Activated naive CD8-positive, alpha-beta T cell treated with anti-CD3 and anti-CD28 coated beads, Interleukin-2, amount 10 ng/mL, durations not matched to agents 7 days and 5 days (primary cell): ENCODE measurements at regions not wholly inside any gene's neighbourhood (a gene's known extent, or its start where the extent isn't known, plus 50 kb on each side); places are given as distances from the start of the nearest gene placed in this dataset.
A peak's percentile ranks its signal among the peaks of the same experiment; 100 is the strongest.

Experiments
- ATAC-seq: fragments of 150-1000 bp; cut with Tn5 transposase; one replicate; pipeline ENCODE4 v1.10.0; 2021; ENCODE audit warnings: low read depth, moderate library complexity
- POLR2A ChIA-PET: fragments of 350-600 bp; sonication (Branson Sonifier 250); formaldehyde crosslinking; loops from one replicate; lab custom pipeline; 2021; ENCODE audit warnings: antibody characterized with exemption; lab: Charles Lee
- DNase-seq: peaks from one replicate; pipeline ENCODE4 v3.0.0; 2021
- H3K27ac Mint-ChIP-seq: one replicate; pipeline ENCODE4 v1.8.0; 2022; ENCODE audit warnings: mild to moderate bottlenecking, mixed read lengths
- H3K27me3 Mint-ChIP-seq: one replicate; pipeline ENCODE4 v1.8.0; 2022; ENCODE audit warnings: mild to moderate bottlenecking, moderate library complexity, mixed read lengths
- H3K36me3 Mint-ChIP-seq: one replicate; pipeline ENCODE4 v1.8.0; 2021; ENCODE audit warnings: mild to moderate bottlenecking, mixed read lengths
- H3K4me1 Mint-ChIP-seq: one replicate; pipeline ENCODE4 v1.8.0; 2021; ENCODE audit warnings: mixed read lengths
- H3K4me3 Mint-ChIP-seq: one replicate; pipeline ENCODE4 v1.8.0; 2022; ENCODE audit warnings: mild to moderate bottlenecking, moderate library complexity, mixed read lengths
- H3K9me3 Mint-ChIP-seq: one replicate; pipeline ENCODE4 v1.8.0; 2021; ENCODE audit warnings: mixed read lengths

DNA sequence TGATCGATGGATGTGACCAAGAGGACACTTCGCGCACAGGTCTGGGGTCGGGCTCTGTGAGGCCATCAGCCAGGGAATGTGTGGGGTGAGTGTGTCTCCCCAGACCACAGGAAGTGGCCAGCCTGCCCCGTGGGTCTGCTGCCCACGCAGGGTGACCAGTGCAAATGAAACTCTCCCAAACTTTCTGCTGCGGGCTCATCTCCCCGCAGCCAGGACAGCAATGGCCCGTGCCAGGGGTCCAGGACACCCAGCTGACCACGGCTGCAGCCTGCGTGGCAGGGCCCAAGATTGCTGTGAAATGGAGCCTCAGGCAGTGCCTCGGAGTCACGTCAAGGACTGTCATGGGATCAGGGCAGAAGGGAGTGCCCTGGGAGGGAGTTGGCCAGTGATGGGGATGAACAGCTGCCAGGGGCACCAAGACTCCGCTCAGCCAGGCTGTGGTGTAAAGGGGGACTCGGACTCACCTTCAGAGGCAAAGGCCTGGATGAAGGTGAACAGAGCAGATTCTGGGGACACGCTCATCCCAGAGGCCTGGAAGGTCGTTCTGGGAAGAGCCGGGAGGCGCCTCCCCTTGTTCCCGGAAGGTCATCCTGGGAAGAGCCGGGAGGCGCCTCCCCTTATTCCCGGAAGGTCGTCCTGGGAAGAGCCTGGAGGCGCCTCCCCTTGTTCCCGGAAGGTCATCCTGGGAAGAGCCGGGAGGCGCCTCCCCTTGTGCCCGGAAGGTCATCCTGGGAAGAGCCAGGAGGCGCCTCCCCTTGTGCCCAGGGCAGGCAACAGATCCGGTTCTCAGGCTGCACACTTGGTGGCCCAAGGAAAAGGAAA is 252.6 kb downstream of the BRD1 start:
- Mint-ChIP-seq H3K4me1 (no peaks in the 10 kb centered on the region), H3K27ac (no peak overlapping the region), H3K27me3 (no peaks in the 10 kb centered on the region), H3K36me3 (no peaks in the 10 kb centered on the region), H3K4me3 (no peak overlapping the region), H3K9me3 (peaks cover 2% of the 10 kb centered on the region)
- DNase-seq (peak; percentile 25), ATAC-seq (no peak)
- POLR2A ChIA-PET: no interaction called here

DNA sequence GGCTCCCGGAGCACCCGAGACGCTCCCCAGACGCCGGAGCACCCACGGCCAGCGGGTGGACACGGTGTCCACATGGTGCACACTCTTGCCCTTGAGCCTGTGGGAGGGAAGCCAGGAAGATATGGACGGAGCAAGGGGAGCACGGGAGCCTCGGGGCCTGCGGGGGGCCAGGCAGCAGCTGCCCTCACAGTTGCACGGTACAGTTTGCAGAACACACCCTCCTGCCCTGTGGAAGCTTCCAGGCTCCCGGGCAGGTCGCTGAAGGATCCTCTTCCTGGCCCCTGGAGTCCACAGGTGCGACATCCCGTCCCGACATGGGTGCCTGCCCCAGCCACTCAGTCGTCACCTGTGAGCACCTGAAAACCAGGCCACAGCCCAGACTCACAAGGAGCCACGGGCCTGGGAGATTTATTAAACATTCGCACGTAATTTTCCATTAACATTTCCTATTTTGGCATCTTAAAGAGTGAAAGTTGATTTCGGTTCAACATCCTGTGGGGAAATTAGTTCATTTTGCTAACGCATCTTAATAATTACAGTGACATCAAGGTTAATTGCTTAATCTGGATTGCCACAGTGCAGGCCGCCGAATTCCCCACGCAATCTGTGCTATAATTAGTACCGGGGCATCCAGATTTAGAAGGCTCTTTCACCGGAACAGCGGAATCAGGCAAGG is 253.3 kb downstream of the BRD1 start:
- H3K4me3 Mint-ChIP-seq: no peak overlapping the region
- DNase-seq (peak; percentile 17), ATAC-seq (no peak)
- no peaks in the 10 kb centered on the region for H3K36me3 Mint-ChIP-seq
- no peaks in the 10 kb centered on the region for H3K27me3 Mint-ChIP-seq
- POLR2A ChIA-PET: no interaction called here
- peaks cover 2% of the 10 kb centered on the region for H3K9me3 Mint-ChIP-seq
- H3K27ac Mint-ChIP-seq: no peak overlapping the region
- H3K4me1 Mint-ChIP-seq: no peaks in the 10 kb centered on the region

DNA sequence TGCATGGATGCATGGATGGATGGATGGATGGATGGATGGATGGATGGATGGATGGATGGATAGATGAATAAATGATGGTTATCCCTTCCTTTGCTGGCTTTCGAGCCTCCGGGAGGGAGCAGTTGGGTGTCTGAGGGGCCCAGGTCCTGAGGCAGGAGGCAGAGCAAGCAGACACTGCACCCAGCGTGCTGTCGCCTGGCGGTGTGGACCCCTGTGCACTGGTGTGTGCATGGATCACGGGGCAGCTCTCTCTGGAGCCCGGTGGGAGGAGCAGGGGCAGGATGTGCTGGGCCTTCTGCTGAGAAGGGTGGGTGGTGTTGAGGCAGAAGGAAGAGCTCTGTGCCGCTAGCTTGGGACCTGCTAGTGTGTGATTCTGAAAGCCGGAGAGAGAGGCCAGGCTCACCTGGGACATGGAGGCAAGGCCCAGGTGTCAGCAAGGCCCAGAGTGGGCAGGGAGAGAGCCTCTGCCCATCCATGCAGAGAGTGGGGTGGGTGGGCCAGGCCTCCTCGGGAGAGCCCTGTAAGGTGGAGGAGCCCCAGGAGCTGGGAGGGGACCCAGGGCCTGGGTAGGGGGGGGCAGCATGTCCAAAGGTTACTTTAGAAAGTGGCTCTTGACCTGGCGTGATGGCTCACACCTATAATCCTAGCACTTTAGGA is 254.4 kb downstream of the BRD1 start:
- Mint-ChIP-seq H3K36me3 (no peaks in the 10 kb centered on the region), H3K4me3 (no peak overlapping the region), H3K9me3 (no peaks in the 10 kb centered on the region), H3K4me1 (no peaks in the 10 kb centered on the region), H3K27me3 (no peaks in the 10 kb centered on the region), H3K27ac (no peak overlapping the region)
- DNase-seq: peak; percentile 19
- ATAC-seq: no peak
- POLR2A ChIA-PET: no interaction called here

DNA sequence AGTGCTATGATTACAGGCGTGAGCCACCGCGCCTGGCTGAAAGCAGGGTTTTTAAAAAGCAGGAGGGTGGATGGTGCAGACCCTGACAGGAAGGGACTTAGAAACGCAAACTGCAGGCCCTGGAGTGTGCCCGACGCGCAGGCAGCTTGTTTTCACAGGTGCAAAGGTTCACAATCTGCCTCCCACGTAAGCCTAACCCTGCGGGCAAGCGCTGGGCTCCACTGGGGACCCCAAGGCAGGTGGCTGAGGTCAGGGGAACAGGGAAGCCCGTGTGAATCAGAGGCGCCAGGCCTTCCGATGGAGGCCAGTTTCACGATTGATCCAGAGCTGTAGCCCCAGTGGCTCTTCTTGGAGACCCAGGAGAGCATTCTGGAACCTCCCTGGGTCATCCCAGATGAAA is 256.3 kb downstream of the BRD1 start:
- Mint-ChIP-seq H3K4me3 (no peak overlapping the region), H3K4me1 (no peaks in the 10 kb centered on the region), H3K27ac (no peak overlapping the region), H3K36me3 (no peaks in the 10 kb centered on the region), H3K27me3 (no peaks in the 10 kb centered on the region), H3K9me3 (no peaks in the 10 kb centered on the region)
- POLR2A ChIA-PET: no interaction called here
- ATAC-seq (no peak), DNase-seq (no peak)

DNA sequence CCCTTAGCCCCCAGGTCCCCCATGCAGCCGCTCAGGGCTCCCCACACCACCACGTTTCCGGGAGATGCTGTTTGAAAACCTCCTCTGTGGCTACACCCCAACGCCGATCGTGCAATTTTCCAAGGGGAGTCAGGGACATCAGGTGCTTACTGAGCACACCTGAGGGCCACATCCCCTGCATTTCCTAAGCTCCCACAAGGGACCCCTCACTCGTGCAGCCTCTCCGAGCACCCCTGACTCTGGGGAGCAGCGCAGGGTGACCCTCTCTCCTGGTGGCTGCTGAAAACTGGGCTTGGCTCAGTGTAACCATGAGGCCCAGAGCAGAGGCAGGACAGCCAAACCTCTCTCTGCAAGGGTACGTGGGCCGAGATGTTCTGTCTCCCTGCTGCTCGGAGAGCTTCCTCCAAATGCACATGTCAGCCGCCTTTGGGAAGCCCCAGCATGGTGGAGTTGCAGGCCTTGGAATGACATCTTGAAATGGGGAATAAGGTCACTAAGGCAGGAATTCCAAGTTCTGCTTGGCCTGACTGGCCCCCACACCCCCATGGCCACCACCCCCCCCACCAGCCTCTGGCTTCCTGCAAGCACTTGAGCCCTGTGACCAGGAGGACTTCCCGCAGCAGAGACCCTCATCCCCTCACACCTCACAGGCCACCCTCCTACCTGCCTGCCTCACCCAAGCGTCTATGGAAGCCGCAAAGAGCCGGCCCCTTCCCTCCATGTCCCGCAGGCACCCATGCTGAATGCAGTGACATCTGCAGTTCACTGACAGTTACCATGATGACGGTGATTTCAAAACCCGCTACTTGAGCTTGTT is 257.4 kb downstream of the BRD1 start:
- H3K4me1 Mint-ChIP-seq: no peaks in the 10 kb centered on the region
- POLR2A ChIA-PET: no interaction called here
- no peaks in the 10 kb centered on the region for H3K27me3 Mint-ChIP-seq
- ATAC-seq: no peak
- H3K27ac Mint-ChIP-seq: no peak overlapping the region
- peak; percentile 20 for DNase-seq
- no peak overlapping the region for H3K4me3 Mint-ChIP-seq
- no peaks in the 10 kb centered on the region for H3K9me3 Mint-ChIP-seq
- H3K36me3 Mint-ChIP-seq: no peaks in the 10 kb centered on the region

DNA sequence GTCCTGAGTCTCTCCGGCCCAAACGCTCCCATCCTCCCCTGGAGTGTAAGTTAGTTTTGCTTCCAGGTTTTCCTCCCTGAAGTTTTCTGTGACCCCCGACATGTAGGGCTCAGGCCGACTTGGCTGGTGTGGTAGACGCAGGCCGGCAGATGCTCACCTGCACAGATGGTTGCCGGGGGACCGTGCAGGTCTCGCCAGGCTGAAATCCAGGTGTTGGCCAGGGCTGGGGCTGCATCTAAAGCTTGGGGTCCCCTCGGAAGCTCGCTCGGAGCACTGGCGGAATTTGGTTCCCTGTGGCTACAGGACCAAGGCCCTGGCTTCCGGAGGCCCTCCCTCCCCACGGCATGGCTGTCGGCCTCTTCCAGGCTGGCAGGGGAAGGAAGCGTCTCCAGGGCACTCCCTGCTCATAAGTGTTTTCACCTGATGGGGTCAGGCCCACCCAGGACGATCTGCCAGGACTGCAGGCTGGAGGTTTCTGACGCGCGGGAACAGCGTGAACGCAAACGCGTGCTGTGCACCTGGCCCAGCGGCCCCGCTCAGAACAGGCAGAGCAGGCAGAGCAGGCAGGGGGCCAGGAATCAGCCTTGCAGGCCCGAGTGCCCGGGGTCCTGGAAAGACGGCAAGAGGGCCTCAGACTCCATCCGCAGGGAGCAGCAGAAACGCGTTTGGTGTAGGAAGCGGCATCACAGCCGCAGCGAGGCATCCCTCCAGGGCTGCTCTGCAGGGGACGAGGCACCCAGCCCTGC is 258.2 kb downstream of the BRD1 start:
- Mint-ChIP-seq H3K27ac (no peak overlapping the region), H3K9me3 (no peaks in the 10 kb centered on the region), H3K36me3 (no peaks in the 10 kb centered on the region), H3K27me3 (no peaks in the 10 kb centered on the region), H3K4me1 (no peaks in the 10 kb centered on the region), H3K4me3 (no peak overlapping the region)
- peak; percentile 25 for DNase-seq
- no peak for ATAC-seq
- POLR2A ChIA-PET: no interaction called here

DNA sequence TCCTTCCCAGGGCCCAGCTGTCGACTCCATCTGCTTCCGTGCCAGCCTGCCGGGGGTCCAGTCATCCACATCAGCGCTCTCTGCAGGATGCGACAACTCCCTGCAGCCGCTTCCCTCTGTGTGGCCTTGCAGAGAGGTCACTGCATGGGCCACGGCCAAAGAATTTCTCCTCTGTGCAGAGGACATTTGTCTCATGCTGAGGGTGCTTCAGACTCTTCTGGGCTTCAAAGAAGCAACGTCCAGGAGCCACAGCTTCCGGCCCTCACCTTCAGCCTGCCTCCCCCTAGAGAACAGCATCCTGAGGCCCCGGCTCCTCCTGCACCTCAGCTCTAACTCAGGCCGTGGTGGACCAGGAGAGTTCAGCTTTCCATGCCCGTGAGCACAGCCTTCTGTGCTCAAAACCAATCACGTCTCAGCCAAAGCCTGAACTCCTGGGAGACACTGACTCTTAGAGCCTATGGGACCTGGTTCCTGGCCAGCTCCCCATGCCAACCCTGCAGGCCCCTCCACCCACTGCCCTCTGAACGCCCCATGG is 258.9 kb downstream of the BRD1 start:
- Mint-ChIP-seq H3K9me3 (no peaks in the 10 kb centered on the region), H3K27ac (no peak overlapping the region), H3K4me3 (no peak overlapping the region), H3K36me3 (no peaks in the 10 kb centered on the region), H3K27me3 (no peaks in the 10 kb centered on the region), H3K4me1 (no peaks in the 10 kb centered on the region)
- no peak for ATAC-seq
- POLR2A ChIA-PET: no interaction called here
- DNase-seq: peak; percentile 1

DNA sequence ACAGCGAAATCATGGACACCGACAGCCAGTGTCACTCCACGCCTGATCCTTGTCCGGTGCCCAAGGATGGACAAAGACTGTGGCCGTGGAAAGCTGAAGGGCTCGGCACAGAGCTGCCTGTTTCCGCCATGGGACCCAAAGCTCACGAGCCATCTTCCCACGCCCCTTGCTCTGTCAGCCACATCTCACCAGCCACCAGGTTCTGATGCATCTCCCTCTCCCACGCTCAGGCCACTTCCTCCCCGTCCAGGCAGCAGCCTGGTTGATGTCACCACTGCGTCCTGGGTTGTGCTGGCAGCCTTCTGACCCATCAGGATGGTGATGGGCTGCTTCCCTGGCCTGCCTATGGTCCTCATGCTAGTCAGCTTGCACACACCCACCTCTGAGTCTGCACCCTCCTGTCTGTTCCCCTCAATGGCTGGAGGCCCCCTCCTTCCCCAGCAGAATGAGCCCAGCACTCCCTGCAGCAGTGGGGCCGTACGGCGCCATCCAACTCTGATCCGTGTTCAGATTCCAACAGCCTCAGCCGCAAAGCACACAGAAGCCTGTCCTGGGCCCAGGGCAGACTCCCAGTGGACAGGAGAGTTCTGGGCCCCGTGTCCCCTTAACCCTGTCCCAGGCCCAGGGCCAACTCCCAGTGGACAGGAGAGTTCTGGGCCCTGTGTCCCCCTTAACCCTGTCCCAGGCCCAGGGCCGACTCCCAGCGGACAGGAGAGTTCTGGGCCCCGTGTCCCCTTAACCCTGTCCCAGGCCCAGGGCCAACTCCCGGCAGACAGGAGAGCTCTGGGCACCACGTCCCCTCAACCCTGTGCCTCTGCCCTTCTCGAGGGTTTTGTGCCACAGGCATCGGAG is 259.5 kb downstream of the BRD1 start:
- no peak for ATAC-seq
- Mint-ChIP-seq H3K4me1 (no peaks in the 10 kb centered on the region), H3K36me3 (no peaks in the 10 kb centered on the region), H3K4me3 (no peak overlapping the region), H3K27me3 (no peaks in the 10 kb centered on the region), H3K27ac (no peak overlapping the region), H3K9me3 (no peaks in the 10 kb centered on the region)
- DNase-seq: peak; percentile 16
- POLR2A ChIA-PET: no interaction called here

DNA sequence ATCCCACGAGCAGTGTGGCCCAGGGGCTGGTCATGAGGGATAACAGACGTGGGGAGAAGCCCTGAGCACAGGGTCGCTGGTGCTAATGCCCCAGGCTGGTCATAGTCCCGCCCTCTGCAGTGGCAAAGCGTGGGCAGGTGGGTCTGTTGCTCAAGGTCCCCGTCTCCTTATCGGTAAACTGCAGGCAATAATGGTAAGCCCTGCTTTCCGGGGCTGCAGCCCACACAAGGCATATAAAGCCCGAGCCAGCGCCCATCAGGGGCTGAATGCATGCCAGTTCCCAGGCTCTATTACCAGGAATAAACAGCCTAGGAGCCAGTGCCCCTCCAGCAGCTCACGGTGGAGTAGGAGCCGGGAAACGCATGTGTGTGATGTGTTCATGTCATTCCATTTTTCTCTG is 261.0 kb downstream of the BRD1 start:
- DNase-seq (no peak), ATAC-seq (no peak)
- POLR2A ChIA-PET: no interaction called here
- no peaks in the 10 kb centered on the region for H3K4me1 Mint-ChIP-seq
- H3K9me3 Mint-ChIP-seq: no peaks in the 10 kb centered on the region
- H3K36me3 Mint-ChIP-seq: no peaks in the 10 kb centered on the region
- no peaks in the 10 kb centered on the region for H3K27me3 Mint-ChIP-seq
- H3K27ac Mint-ChIP-seq: no peak overlapping the region
- H3K4me3 Mint-ChIP-seq: no peak overlapping the region

DNA sequence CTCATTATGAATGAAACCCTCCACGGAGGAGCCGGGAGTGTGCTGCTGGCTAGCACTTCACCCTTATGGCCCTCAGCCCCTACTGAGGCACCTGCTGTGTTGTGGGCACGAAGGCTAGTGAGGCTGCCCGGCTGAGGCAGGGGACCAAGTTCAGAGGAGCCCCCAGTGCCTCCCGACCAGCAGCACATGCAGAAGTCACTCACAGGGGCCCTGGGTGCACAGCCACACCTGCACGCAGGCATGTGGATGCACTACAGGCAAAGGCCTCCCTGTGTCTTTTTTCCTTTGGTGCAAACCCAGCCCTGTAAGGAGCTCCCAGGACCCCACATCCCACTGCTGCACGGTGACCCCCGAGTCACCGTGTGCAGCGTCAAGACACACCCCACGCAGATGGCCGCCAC is 261.5 kb downstream of the BRD1 start:
- no peak for ATAC-seq
- H3K9me3 Mint-ChIP-seq: no peaks in the 10 kb centered on the region
- no peaks in the 10 kb centered on the region for H3K36me3 Mint-ChIP-seq
- H3K27me3 Mint-ChIP-seq: no peaks in the 10 kb centered on the region
- peak; percentile 20 for DNase-seq
- POLR2A ChIA-PET: no interaction called here
- no peak overlapping the region for H3K27ac Mint-ChIP-seq
- H3K4me1 Mint-ChIP-seq: no peaks in the 10 kb centered on the region
- no peak overlapping the region for H3K4me3 Mint-ChIP-seq

DNA sequence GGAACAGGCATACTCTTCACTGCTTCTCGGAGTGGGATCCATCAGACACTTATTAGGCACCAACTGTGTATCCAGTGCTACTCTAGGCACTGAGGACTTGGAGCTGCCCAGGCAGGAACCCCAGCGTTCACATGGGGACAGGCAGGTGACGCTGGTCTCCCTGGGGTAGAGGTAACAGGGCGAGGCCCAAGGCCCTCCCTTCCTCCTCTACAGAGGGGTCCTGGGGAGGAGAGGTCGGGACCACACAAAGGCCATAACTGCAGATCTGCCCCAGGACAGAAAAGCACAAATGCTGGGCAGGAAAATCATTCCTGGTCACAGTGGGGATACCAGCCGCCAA is 262.2 kb downstream of the BRD1 start:
- H3K27me3 Mint-ChIP-seq: no peaks in the 10 kb centered on the region
- POLR2A ChIA-PET: no interaction called here
- no peaks in the 10 kb centered on the region for H3K9me3 Mint-ChIP-seq
- peak; percentile 4 for DNase-seq
- no peak overlapping the region for H3K4me3 Mint-ChIP-seq
- ATAC-seq: no peak
- no peaks in the 10 kb centered on the region for H3K4me1 Mint-ChIP-seq
- H3K27ac Mint-ChIP-seq: no peak overlapping the region
- no peaks in the 10 kb centered on the region for H3K36me3 Mint-ChIP-seq
